Thyroid gland (tissue), 4 donors: ENCODE measurements at regions not wholly inside any gene's neighbourhood (a gene's known extent, or its start where the extent isn't known, plus 50 kb on each side); places are given as distances from the start of the nearest gene placed in this dataset.
A peak's percentile ranks its signal among the peaks of the same experiment; 100 is the strongest.

ENCODE experiments used
- DNase-seq, 2 donors: peaks; one replicate each; pipeline ENCODE4 v3.0.0-alpha.2; 2019
- H3K27ac ChIP-seq, 3 donors: fragments of 200-600 bp; sonication (generic); 1 replicate in 2 of 3; 2 replicates in 1 of 3; pipeline ENCODE4 v1.5.1; 2016 to 2019; ENCODE audit warnings: mild to moderate bottlenecking in 1 of 3, moderate library complexity in 1 of 3
- H3K27me3 ChIP-seq: fragments of 200-600 bp; sonication (generic); one replicate; pipeline ENCODE4 v1.5.1; 2019
- H3K36me3 ChIP-seq, 2 donors: fragments of 200-600 bp; sonication (generic); one replicate each; pipeline ENCODE4 v1.5.1; 2016 to 2019
- H3K4me1 ChIP-seq, 2 donors: fragments of 200-600 bp; sonication (generic); one replicate each; pipeline ENCODE4 v1.5.1; 2017 to 2019
- H3K4me3 ChIP-seq, 3 donors: fragments of 200-600 bp; sonication (generic); replicated peaks in 1 of 3; 1 replicate in 2 of 3; 2 replicates in 1 of 3; pipeline ENCODE4 v1.5.1; 2016; ENCODE audit warnings: mild to moderate bottlenecking in 1 of 3
- H3K9me3 ChIP-seq: fragments of 200-600 bp; sonication (generic); one replicate; pipeline ENCODE4 v1.5.1; 2017
- CTCF ChIP-seq, 6 experiments: fragments of 200-600 bp in 3 of 6; fragments of 450-650 bp in 3 of 6; sonication (generic) in 3 of 6; IDR thresholded peaks; one replicate each; pipeline ENCODE4 v1.5.1; 2016 to 2019; ENCODE audit warnings: antibody characterized with exemption in 6 of 6, mild to moderate bottlenecking in 2 of 6, inconsistent platforms in 1 of 6, moderate library complexity in 1 of 6
- POLR2A ChIP-seq, 2 donors: fragments of 450-650 bp; IDR thresholded peaks; one replicate each; pipeline ENCODE4 v1.6.1; 2017; ENCODE audit warnings: antibody characterized with exemption in 2 of 2, mild to moderate bottlenecking in 2 of 2, moderate library complexity in 1 of 2
- WGBS, 2 donors: methylation state at CpG; one replicate each; pipeline ENCODE4 v1.1.5; 2017; 5-methylcytosine and 5-hydroxymethylcytosine counted together
- intact Hi-C: fragments of 100-400 bp; cut with DNase I; formaldehyde crosslinking; loops from one replicate; pipeline ENCODE4 v1.15.1; 2023

GRCh38 chr9:87062746-87063145, 115.4 kb upstream of the GAS1 start:
- no peak overlapping the region for H3K4me3 ChIP-seq
- TF ChIP-seq CTCF (IDR thresholded peaks at IDR 0.05) = no peak
- TF ChIP-seq POLR2A (IDR thresholded peaks at IDR 0.05) = no peak
- DNase-seq = no peak
- intact Hi-C loops = no loop called here
- no peaks in the 10 kb centered on the region for H3K36me3 ChIP-seq
- no peaks in the 10 kb centered on the region for H3K9me3 ChIP-seq
- peak overlapping the region in 2 of 3 donors; percentile 57 to 79 for H3K27ac ChIP-seq
- peaks cover 18 to 30% of the 10 kb centered on the region in 2 donors for H3K4me1 ChIP-seq
- H3K27me3 ChIP-seq = no peaks in the 10 kb centered on the region

GRCh38 chr9:87063246-87063645, 115.9 kb upstream of the GAS1 start:
- DNase-seq = peak in 1 of 2 donors; percentile 12
- intact Hi-C loops = no loop called here
- Histone ChIP-seq H3K27ac (peak overlapping the region; percentile 57 to 79 (median 68)), H3K9me3 (no peaks in the 10 kb centered on the region), H3K27me3 (no peaks in the 10 kb centered on the region), H3K36me3 (no peaks in the 10 kb centered on the region), H3K4me3 (no peak overlapping the region), H3K4me1 (peaks cover 18 to 30% of the 10 kb centered on the region in 2 donors)
- WGBS, 2 donors = 63 to 73% methylated on average over 3 of the region's 3 CpGs
- TF ChIP-seq CTCF (IDR thresholded peaks at IDR 0.05) (no peak), POLR2A (IDR thresholded peaks at IDR 0.05) (no peak)

- peaks cover 18 to 30% of the 10 kb centered on the region in 2 donors for H3K4me1 ChIP-seq
- intact Hi-C loops = no loop called here
- H3K27ac ChIP-seq = peak overlapping the region; percentile 57 to 79 (median 68)
- H3K9me3 ChIP-seq = no peaks in the 10 kb centered on the region
- 6 to 10% methylated on average over 1 of the region's 1 CpG for WGBS, 2 donors
- DNase-seq = peak; percentile 65 to 73
- TF ChIP-seq POLR2A (IDR thresholded peaks at IDR 0.05) = no peak
- H3K36me3 ChIP-seq = no peaks in the 10 kb centered on the region
- no peak overlapping the region for H3K4me3 ChIP-seq
- no peaks in the 10 kb centered on the region for H3K27me3 ChIP-seq
Observed at GRCh38 chr9:87063871-87064270, 116.6 kb upstream of the GAS1 start.

GRCh38 chr9:87064311-87064710, 117.0 kb upstream of the GAS1 start:
- peak; percentile 23 to 46 for DNase-seq

GRCh38 chr9:87065981-87066380, 118.7 kb upstream of the GAS1 start:
- H3K27me3 ChIP-seq = no peaks in the 10 kb centered on the region
- H3K9me3 ChIP-seq = no peaks in the 10 kb centered on the region
- intact Hi-C loops = no loop called here
- H3K4me1 ChIP-seq = peaks cover 18 to 30% of the 10 kb centered on the region in 2 donors
- H3K4me3 ChIP-seq = no peak overlapping the region
- no peak for TF ChIP-seq CTCF (IDR thresholded peaks at IDR 0.05)
- TF ChIP-seq POLR2A (IDR thresholded peaks at IDR 0.05) = no peak
- no peak overlapping the region for H3K27ac ChIP-seq
- no peak for DNase-seq
- 79 to 87% methylated on average over 4 of the region's 4 CpGs for WGBS, 2 donors
- no peaks in the 10 kb centered on the region for H3K36me3 ChIP-seq

More at GRCh38 chr9:87064311-87064710, 117.0 kb upstream of the GAS1 start:
- TF ChIP-seq CTCF (IDR thresholded peaks at IDR 0.05) (no peak), POLR2A (IDR thresholded peaks at IDR 0.05) (no peak)
- Histone ChIP-seq H3K4me1 (peaks cover 18 to 30% of the 10 kb centered on the region in 2 donors), H3K27ac (peak overlapping the region; percentile 35 to 79 (median 57)), H3K36me3 (no peaks in the 10 kb centered on the region), H3K27me3 (no peaks in the 10 kb centered on the region), H3K9me3 (no peaks in the 10 kb centered on the region), H3K4me3 (no peak overlapping the region)
- 41 to 45% methylated on average over 4 of the region's 4 CpGs for WGBS, 2 donors
- intact Hi-C loops = no loop called here

- no peak overlapping the region for H3K27ac ChIP-seq
- peaks cover 18 to 30% of the 10 kb centered on the region in 2 donors for H3K4me1 ChIP-seq
- no peaks in the 10 kb centered on the region for H3K27me3 ChIP-seq
- H3K36me3 ChIP-seq = no peaks in the 10 kb centered on the region
- TF ChIP-seq POLR2A (IDR thresholded peaks at IDR 0.05) (no peak), CTCF (IDR thresholded peaks at IDR 0.05) (no peak)
- H3K9me3 ChIP-seq = no peaks in the 10 kb centered on the region
- intact Hi-C loops = no loop called here
- no peak for DNase-seq
- WGBS, 2 donors = 84 to 94% methylated on average over 1 of the region's 1 CpG
- H3K4me3 ChIP-seq = no peak overlapping the region
Observed at GRCh38 chr9:87067426-87067825, 120.1 kb upstream of the GAS1 start.
